ENCODE measurements at regions not wholly inside any gene's neighbourhood (a gene's known extent, or its start where the extent isn't known, plus 50 kb on each side); places are given as distances from the start of the nearest gene placed in this dataset.

DNA sequence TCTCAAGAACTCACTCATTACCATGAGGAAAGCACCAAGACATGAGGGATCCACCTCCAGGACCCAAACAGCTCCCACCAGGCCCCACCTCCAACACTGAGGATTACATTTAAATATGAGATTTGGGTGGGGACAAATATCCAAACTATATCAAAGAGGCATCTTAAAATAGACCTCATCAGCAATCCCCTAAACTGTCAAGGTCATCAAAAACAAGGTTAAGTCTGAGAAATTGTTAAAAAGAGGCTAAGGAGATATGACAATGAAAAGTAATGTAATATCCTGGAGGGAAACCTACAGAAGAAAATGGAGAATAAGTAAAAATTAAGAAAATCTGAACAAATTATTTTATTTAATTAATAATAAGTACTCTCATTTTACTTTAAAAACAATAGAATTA is 922.3 kb downstream of the HACE1 start:
- Histone ChIP-seq H3K9ac (ENCODE audit: low read length) (no peak overlapping the region), H3K4me2 (ENCODE audit: low read length) (no peak overlapping the region), H3K36me3 (replicated peaks; ENCODE audit: low read depth, low read length) (no peaks in the 10 kb centered on the region), H3K4me1 (ENCODE audit: low read length) (no peaks in the 10 kb centered on the region), H3K4me3 (ENCODE audit: low read length) (no peak overlapping the region), H3K27me3 (ENCODE audit: low read depth, low read length) (no peaks in the 10 kb centered on the region), H3K79me2 (ENCODE audit: low read length) (no peaks in the 10 kb centered on the region), H3K9me3 (ENCODE audit: insufficient read depth, low read length) (no peaks in the 10 kb centered on the region), H2AFZ (ENCODE audit: low read depth, low read length) (no peak overlapping the region), H4K20me1 (ENCODE audit: insufficient read depth, low read length) (no peaks in the 10 kb centered on the region), H3K27ac (ENCODE audit: low read length) (no peak overlapping the region)
- TF ChIP-seq EZH2phosphoT487 (IDR thresholded peaks at IDR 0.05; ENCODE audit: low read depth) (no peak), CTCF (IDR thresholded peaks at IDR 0.05; ENCODE audit: low read depth, low read length) (no peak)

GRCh38 chr6:103925317-103925716 is 934.4 kb downstream of the HACE1 start:
- H3K4me2 ChIP-seq (ENCODE audit: low read length) = no peak overlapping the region
- no peaks in the 10 kb centered on the region for H3K9me3 ChIP-seq (ENCODE audit: insufficient read depth, low read length)
- H3K9ac ChIP-seq (ENCODE audit: low read length) = no peak overlapping the region
- H3K27me3 ChIP-seq (ENCODE audit: low read depth, low read length) = no peaks in the 10 kb centered on the region
- H2AFZ ChIP-seq (ENCODE audit: low read depth, low read length) = no peak overlapping the region
- no peak overlapping the region for H3K4me3 ChIP-seq (ENCODE audit: low read length)
- H4K20me1 ChIP-seq (ENCODE audit: insufficient read depth, low read length) = no peaks in the 10 kb centered on the region
- no peak for TF ChIP-seq EZH2phosphoT487 (IDR thresholded peaks at IDR 0.05; ENCODE audit: low read depth)
- no peak for TF ChIP-seq CTCF (IDR thresholded peaks at IDR 0.05; ENCODE audit: low read depth, low read length)
- no peak overlapping the region for H3K27ac ChIP-seq (ENCODE audit: low read length)
- H3K36me3 ChIP-seq (replicated peaks; ENCODE audit: low read depth, low read length) = no peaks in the 10 kb centered on the region
- no peaks in the 10 kb centered on the region for H3K4me1 ChIP-seq (ENCODE audit: low read length)
- no peaks in the 10 kb centered on the region for H3K79me2 ChIP-seq (ENCODE audit: low read length)

DNA sequence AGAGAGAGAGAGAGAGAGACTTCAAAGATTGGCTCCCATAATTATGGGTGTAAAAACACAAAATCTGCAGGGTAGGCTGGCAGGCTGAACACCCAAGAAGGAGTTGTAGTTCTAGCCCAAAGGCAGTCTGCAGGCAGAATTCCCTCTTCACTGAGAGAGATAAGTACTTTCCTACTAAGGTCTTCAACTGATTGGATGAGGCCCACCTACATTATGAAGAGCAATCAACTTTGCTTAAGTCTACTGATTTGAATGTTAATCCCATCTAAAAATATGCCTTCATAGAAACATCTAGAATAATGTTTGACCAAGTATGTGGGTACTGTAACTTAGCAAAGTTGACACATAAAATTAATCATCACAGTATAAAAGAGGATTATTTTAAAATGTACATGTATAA is 949.7 kb downstream of the HACE1 start:
- no peaks in the 10 kb centered on the region for H3K79me2 ChIP-seq (ENCODE audit: low read length)
- no peaks in the 10 kb centered on the region for H3K27me3 ChIP-seq (ENCODE audit: low read depth, low read length)
- no peak overlapping the region for H2AFZ ChIP-seq (ENCODE audit: low read depth, low read length)
- no peaks in the 10 kb centered on the region for H4K20me1 ChIP-seq (ENCODE audit: insufficient read depth, low read length)
- H3K27ac ChIP-seq (ENCODE audit: low read length) = no peak overlapping the region
- TF ChIP-seq EZH2phosphoT487 (IDR thresholded peaks at IDR 0.05; ENCODE audit: low read depth) (no peak), CTCF (IDR thresholded peaks at IDR 0.05; ENCODE audit: low read depth, low read length) (no peak)
- H3K9me3 ChIP-seq (ENCODE audit: insufficient read depth, low read length) = no peaks in the 10 kb centered on the region
- H3K4me2 ChIP-seq (ENCODE audit: low read length) = no peak overlapping the region
- H3K4me3 ChIP-seq (ENCODE audit: low read length) = no peak overlapping the region
- H3K4me1 ChIP-seq (ENCODE audit: low read length) = no peaks in the 10 kb centered on the region
- no peaks in the 10 kb centered on the region for H3K36me3 ChIP-seq (replicated peaks; ENCODE audit: low read depth, low read length)
- H3K9ac ChIP-seq (ENCODE audit: low read length) = no peak overlapping the region

DNA sequence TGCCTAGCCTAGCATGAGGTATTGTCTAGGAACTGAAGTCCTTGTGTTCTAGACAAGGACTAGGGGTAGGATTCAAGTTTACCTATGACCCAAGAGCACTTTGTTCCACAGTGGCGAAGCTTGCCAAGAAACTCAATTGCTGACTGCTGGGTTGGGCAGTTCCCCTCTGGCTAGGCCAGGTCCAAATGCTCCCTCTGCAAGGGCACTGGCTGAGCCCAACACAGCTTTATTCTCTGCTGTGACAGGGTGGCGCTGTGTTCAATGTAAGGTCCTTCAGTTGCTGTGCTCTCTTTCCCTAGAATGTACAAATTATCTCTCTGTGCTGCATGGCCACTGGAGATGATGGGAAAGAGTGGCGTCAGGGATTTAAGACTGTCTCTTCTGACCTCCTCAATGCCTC is 950.8 kb downstream of the HACE1 start:
- no peak overlapping the region for H3K4me3 ChIP-seq (ENCODE audit: low read length)
- H3K36me3 ChIP-seq (replicated peaks; ENCODE audit: low read depth, low read length) = no peaks in the 10 kb centered on the region
- no peaks in the 10 kb centered on the region for H3K79me2 ChIP-seq (ENCODE audit: low read length)
- TF ChIP-seq CTCF (IDR thresholded peaks at IDR 0.05; ENCODE audit: low read depth, low read length) (no peak), EZH2phosphoT487 (IDR thresholded peaks at IDR 0.05; ENCODE audit: low read depth) (no peak)
- H4K20me1 ChIP-seq (ENCODE audit: insufficient read depth, low read length) = no peaks in the 10 kb centered on the region
- H3K9ac ChIP-seq (ENCODE audit: low read length) = no peak overlapping the region
- no peak overlapping the region for H2AFZ ChIP-seq (ENCODE audit: low read depth, low read length)
- H3K9me3 ChIP-seq (ENCODE audit: insufficient read depth, low read length) = no peaks in the 10 kb centered on the region
- no peaks in the 10 kb centered on the region for H3K27me3 ChIP-seq (ENCODE audit: low read depth, low read length)
- no peak overlapping the region for H3K27ac ChIP-seq (ENCODE audit: low read length)
- no peaks in the 10 kb centered on the region for H3K4me1 ChIP-seq (ENCODE audit: low read length)
- no peak overlapping the region for H3K4me2 ChIP-seq (ENCODE audit: low read length)
